ENCODE measurements at regions not wholly inside any gene's neighbourhood (a gene's known extent, or its start where the extent isn't known, plus 50 kb on each side); places are given as distances from the start of the nearest gene placed in this dataset.

DNA sequence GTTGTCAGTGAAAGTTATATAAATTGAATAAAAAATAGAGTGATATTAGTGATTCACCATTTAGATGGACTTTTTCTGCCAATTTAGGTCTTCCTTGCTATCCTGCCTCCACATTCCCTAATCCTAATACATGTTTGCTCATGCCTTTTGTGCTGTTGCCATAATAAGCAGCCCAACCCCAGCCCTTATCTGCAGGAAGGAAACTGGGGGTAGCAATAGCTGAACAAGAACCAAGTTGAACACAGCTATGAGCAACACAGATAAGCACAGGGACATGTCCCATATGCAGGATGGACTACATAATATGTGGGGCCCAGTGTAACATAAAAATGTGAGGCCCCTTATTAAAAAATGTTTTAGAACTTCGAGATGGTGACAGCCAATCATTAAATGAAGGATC, 91.2 kb upstream of the AHR start:
- in situ Hi-C loops (cut with MboI; ENCODE audit: low pct_unique_long_range_greater_than_20kb, low sequenced_read_pairs, unreplicated experiment), result no loop called here
- DNase-seq (ENCODE audit: low spot score), result no peak
- TF ChIP-seq, protein P1, sequence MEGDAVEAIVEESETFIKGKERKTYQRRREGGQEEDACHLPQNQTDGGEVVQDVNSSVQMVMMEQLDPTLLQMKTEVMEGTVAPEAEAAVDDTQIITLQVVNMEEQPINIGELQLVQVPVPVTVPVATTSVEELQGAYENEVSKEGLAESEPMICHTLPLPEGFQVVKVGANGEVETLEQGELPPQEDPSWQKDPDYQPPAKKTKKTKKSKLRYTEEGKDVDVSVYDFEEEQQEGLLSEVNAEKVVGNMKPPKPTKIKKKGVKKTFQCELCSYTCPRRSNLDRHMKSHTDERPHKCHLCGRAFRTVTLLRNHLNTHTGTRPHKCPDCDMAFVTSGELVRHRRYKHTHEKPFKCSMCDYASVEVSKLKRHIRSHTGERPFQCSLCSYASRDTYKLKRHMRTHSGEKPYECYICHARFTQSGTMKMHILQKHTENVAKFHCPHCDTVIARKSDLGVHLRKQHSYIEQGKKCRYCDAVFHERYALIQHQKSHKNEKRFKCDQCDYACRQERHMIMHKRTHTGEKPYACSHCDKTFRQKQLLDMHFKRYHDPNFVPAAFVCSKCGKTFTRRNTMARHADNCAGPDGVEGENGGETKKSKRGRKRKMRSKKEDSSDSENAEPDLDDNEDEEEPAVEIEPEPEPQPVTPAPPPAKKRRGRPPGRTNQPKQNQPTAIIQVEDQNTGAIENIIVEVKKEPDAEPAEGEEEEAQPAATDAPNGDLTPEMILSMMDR (IDR thresholded peaks at IDR 0.05; ENCODE audit: extremely low read depth, insufficient read depth, missing control alignments), result no peak

DNA sequence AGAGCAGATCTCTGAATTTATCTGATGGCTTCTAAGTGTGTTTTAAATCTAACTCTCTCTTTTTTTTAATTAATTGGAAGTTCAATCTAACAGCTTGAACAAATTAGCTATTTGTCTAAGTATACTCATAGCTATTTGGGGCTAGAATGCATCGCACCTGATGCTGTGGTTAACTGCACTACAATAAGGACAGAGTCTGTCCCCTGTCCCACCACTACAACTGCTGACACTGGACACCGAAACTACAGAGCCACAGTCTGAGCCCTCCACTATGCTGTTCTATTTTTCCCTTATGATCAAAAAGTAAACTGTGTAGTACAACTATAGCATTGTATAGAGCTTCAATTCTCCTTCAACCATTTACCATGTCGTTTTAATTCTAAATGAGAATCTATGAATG, 89.4 kb upstream of the AHR start:
- TF ChIP-seq, protein P1 (IDR thresholded peaks at IDR 0.05; ENCODE audit: extremely low read depth, insufficient read depth, missing control alignments), result no peak
- no peak for DNase-seq (ENCODE audit: low spot score)
- in situ Hi-C loops (cut with MboI; ENCODE audit: low pct_unique_long_range_greater_than_20kb, low sequenced_read_pairs, unreplicated experiment), result no loop called here

DNA sequence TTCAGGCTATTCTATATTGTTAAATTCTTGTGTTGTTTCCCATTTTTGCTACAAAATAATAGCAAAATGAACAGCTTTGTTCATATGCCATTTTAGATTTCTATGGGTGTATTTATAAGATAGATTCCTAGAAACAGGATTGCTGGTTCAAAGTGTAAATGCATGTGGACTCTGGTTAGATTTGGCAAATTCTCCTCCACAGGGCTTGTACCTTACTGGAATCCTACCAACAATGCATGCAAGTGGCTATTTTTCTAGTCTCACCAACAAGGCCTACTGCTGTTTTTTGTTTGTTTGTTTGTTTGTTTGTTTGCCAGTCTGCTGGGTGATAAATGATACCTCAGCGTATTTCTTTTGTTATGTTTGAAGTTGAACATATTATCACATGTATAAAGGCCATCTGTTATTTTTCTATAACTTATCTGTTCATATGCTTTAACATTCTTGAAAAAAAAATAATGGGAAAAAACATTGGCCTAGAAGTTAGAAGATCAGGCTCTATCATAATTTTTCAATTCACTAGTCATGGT, 87.1 kb upstream of the AHR start:
- TF ChIP-seq, protein P1 (IDR thresholded peaks at IDR 0.05; ENCODE audit: extremely low read depth, insufficient read depth, missing control alignments), result no peak
- in situ Hi-C loops (cut with MboI; ENCODE audit: low pct_unique_long_range_greater_than_20kb, low sequenced_read_pairs, unreplicated experiment), result no loop called here

DNA sequence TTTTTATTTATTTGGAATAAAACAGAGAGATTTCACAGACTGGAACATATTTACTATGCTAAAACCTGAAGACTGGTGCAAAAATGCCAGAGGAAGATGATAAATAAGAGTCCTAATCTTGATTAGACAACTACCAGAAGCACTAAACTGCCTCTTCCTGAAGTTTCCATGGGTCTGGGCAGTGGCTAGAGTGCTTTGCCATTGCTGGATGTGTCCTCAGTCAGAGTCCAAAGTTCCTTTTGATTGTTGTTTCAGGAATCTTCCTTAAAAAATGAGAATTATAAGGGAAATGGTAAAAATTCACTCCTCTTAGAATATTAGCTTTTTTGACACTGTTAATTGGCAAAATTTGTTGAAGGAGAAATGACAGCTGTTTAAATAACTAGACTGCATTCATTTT, 86.3 kb upstream of the AHR start:
- DNase-seq (ENCODE audit: low spot score), result no peak
- TF ChIP-seq, protein P1 (IDR thresholded peaks at IDR 0.05; ENCODE audit: extremely low read depth, insufficient read depth, missing control alignments), result no peak
- in situ Hi-C loops (cut with MboI; ENCODE audit: low pct_unique_long_range_greater_than_20kb, low sequenced_read_pairs, unreplicated experiment), result no loop called here

More for the DNA sequence above, 87.1 kb upstream of the AHR start:
- no peak for DNase-seq (ENCODE audit: low spot score)

DNA sequence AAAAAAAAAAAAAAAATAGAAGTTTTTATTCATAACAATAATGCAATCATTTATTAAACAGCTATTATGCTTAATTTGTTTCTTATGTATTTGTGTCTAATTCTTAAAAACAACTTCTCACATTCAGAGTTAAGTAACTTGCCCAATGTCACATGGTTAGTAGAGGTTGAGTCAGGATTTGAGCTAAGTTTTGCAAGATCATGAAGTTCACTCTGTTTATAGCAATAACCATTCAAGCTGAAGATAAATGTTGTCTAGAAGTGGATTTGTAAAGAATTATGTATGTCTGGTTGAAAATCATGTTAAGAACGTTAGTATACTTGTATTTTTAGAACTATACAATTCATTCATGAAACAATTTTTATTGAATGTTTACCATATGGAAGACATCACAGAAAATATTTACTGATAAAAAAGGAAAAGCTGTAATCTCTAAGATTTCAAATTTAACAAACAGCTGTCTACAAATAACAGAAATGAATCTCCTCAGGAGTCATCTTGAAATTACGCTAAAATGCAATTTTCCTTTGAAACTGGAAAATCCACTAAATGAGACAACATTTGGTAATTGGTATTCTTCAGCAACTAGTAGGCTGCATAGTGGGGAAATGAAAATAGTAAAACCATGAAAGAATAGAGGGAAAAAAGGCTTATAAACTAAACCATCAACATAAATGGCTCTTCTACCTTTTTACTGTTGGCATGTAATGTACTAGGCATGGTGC, 70.5 kb upstream of the AHR start:
- DNase-seq (ENCODE audit: low spot score), result no peak
- TF ChIP-seq, protein P1 (IDR thresholded peaks at IDR 0.05; ENCODE audit: extremely low read depth, insufficient read depth, missing control alignments), result no peak
- in situ Hi-C loops (cut with MboI; ENCODE audit: low pct_unique_long_range_greater_than_20kb, low sequenced_read_pairs, unreplicated experiment), result no loop called here

DNA sequence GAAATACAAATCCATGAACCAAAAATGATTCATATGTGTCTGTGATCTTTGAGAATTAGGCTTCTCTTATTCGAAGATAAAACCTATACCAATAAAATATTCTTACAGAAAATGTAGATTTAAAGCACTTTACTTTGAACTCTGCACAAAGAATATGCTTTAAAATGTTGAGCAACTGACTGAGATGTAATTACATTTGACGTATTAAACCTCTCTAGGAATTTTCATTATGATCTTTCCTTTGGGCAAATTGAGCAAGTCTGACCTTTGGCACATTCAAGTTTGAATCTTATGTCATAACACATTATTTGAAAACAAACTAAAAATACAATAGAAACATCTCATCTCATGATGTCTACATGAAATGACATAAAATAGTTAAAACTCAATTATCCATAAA, 69.2 kb upstream of the AHR start:
- TF ChIP-seq, protein P1 (IDR thresholded peaks at IDR 0.05; ENCODE audit: extremely low read depth, insufficient read depth, missing control alignments), result no peak
- in situ Hi-C loops (cut with MboI; ENCODE audit: low pct_unique_long_range_greater_than_20kb, low sequenced_read_pairs, unreplicated experiment), result no loop called here
- no peak for DNase-seq (ENCODE audit: low spot score)

All from GM13977 (cell line).